ENCODE measurements at regions not wholly inside any gene's neighbourhood (a gene's known extent, or its start where the extent isn't known, plus 50 kb on each side); places are given as distances from the start of the nearest gene placed in this dataset.

- TF ChIP-seq POLR2A (IDR thresholded peaks at IDR 0.05) (no peak), CTCF (IDR thresholded peaks at IDR 0.05) (no peak)
These were observed 62.4 kb upstream of the GLIS3 start for GRCh38 chr9:4362281-4362680.
